H1 (cell line): ENCODE measurements at regions not wholly inside any gene's neighbourhood (a gene's known extent, or its start where the extent isn't known, plus 50 kb on each side); places are given as distances from the start of the nearest gene placed in this dataset.

Source experiments
- CHD1 ChIP-seq: IDR thresholded peaks from 2 replicates; pipeline ENCODE4 v1.6.1; 2012; ENCODE audit warnings: low read depth, low read length, improper control_type of control experiment
- EZH2 ChIP-seq: fragments of 200-600 bp; sonication (generic); IDR thresholded peaks from 2 replicates; pipeline ENCODE4 v1.7.1; 2012; ENCODE audit warnings: low read depth, mild to moderate bottlenecking, moderate library complexity, low read length, inconsistent platforms; ENCODE audit not compliant: severe bottlenecking
- RNF2 ChIP-seq: fragments of 200-900, 300-1000 bp; sonication (generic); IDR thresholded peaks from 2 replicates; pipeline ENCODE4 v1.7.1; 2016; ENCODE audit warnings: borderline replicate concordance, low read depth, mild to moderate bottlenecking, antibody characterized with exemption, low read length; ENCODE audit not compliant: poor library complexity, severe bottlenecking; ENCODE audit errors: missing control alignments
- TAF1 ChIP-seq: IDR thresholded peaks from 2 replicates; pipeline ENCODE4 v1.6.1; 2011; ENCODE audit warnings: mild to moderate bottlenecking, low read depth, low read length
- TF ChIP-seq, protein P1 (sequence below): fragments of 300-600 bp; sonication (generic); IDR thresholded peaks from 2 replicates; pipeline ENCODE4 v1.7.1; 2012; ENCODE audit warnings: low read length, moderate library complexity, mild to moderate bottlenecking, inconsistent platforms; ENCODE audit not compliant: insufficient replicate concordance

DNA sequence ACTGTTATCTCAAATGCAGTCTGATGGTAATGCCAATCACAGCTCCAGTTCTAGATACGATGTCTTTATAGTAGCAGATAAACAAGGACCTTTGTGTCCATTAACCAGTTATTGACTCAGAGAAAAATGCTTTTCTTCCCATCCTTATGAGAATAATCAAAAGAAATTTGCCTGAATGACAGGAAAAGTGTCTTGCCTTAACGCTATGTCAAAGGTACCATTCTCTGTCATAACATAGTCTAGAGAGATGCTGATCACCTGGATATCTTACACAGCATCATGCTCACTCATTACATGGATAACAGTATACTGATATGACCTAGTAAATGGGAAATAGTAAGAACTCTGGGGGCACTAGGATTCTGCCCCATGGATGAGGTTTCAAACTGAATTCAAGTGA is 151.7 kb upstream of the NEGR1 start (continued):
- TF ChIP-seq, protein P1, sequence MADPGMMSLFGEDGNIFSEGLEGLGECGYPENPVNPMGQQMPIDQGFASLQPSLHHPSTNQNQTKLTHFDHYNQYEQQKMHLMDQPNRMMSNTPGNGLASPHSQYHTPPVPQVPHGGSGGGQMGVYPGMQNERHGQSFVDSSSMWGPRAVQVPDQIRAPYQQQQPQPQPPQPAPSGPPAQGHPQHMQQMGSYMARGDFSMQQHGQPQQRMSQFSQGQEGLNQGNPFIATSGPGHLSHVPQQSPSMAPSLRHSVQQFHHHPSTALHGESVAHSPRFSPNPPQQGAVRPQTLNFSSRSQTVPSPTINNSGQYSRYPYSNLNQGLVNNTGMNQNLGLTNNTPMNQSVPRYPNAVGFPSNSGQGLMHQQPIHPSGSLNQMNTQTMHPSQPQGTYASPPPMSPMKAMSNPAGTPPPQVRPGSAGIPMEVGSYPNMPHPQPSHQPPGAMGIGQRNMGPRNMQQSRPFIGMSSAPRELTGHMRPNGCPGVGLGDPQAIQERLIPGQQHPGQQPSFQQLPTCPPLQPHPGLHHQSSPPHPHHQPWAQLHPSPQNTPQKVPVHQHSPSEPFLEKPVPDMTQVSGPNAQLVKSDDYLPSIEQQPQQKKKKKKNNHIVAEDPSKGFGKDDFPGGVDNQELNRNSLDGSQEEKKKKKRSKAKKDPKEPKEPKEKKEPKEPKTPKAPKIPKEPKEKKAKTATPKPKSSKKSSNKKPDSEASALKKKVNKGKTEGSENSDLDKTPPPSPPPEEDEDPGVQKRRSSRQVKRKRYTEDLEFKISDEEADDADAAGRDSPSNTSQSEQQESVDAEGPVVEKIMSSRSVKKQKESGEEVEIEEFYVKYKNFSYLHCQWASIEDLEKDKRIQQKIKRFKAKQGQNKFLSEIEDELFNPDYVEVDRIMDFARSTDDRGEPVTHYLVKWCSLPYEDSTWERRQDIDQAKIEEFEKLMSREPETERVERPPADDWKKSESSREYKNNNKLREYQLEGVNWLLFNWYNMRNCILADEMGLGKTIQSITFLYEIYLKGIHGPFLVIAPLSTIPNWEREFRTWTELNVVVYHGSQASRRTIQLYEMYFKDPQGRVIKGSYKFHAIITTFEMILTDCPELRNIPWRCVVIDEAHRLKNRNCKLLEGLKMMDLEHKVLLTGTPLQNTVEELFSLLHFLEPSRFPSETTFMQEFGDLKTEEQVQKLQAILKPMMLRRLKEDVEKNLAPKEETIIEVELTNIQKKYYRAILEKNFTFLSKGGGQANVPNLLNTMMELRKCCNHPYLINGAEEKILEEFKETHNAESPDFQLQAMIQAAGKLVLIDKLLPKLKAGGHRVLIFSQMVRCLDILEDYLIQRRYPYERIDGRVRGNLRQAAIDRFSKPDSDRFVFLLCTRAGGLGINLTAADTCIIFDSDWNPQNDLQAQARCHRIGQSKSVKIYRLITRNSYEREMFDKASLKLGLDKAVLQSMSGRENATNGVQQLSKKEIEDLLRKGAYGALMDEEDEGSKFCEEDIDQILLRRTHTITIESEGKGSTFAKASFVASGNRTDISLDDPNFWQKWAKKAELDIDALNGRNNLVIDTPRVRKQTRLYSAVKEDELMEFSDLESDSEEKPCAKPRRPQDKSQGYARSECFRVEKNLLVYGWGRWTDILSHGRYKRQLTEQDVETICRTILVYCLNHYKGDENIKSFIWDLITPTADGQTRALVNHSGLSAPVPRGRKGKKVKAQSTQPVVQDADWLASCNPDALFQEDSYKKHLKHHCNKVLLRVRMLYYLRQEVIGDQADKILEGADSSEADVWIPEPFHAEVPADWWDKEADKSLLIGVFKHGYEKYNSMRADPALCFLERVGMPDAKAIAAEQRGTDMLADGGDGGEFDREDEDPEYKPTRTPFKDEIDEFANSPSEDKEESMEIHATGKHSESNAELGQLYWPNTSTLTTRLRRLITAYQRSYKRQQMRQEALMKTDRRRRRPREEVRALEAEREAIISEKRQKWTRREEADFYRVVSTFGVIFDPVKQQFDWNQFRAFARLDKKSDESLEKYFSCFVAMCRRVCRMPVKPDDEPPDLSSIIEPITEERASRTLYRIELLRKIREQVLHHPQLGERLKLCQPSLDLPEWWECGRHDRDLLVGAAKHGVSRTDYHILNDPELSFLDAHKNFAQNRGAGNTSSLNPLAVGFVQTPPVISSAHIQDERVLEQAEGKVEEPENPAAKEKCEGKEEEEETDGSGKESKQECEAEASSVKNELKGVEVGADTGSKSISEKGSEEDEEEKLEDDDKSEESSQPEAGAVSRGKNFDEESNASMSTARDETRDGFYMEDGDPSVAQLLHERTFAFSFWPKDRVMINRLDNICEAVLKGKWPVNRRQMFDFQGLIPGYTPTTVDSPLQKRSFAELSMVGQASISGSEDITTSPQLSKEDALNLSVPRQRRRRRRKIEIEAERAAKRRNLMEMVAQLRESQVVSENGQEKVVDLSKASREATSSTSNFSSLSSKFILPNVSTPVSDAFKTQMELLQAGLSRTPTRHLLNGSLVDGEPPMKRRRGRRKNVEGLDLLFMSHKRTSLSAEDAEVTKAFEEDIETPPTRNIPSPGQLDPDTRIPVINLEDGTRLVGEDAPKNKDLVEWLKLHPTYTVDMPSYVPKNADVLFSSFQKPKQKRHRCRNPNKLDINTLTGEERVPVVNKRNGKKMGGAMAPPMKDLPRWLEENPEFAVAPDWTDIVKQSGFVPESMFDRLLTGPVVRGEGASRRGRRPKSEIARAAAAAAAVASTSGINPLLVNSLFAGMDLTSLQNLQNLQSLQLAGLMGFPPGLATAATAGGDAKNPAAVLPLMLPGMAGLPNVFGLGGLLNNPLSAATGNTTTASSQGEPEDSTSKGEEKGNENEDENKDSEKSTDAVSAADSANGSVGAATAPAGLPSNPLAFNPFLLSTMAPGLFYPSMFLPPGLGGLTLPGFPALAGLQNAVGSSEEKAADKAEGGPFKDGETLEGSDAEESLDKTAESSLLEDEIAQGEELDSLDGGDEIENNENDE, result no peak
- TF ChIP-seq RNF2 (no peak), CHD1 (no peak), EZH2 (no peak), TAF1 (no peak)
